ENCODE measurements at regions not wholly inside any gene's neighbourhood (a gene's known extent, or its start where the extent isn't known, plus 50 kb on each side); places are given as distances from the start of the nearest gene placed in this dataset.
A peak's percentile ranks its signal among the peaks of the same experiment; 100 is the strongest.
"Not testable (repeated sequence)": the region's sequence is repeated elsewhere in the genome, so short reads cannot be mapped to it uniquely, and the experiment has no call there.

- DNase-seq (ENCODE audit: low spot score) (no peak), FAIRE-seq (no peak)
These were observed 171.8 kb upstream of the PROK2 start for GRCh38 chr3:71956716-71957115.

- FAIRE-seq (no peak), DNase-seq (ENCODE audit: low spot score) (no peak)
These were observed 171.1 kb upstream of the PROK2 start for GRCh38 chr3:71956069-71956340.

- DNase-seq (ENCODE audit: low spot score): peak; percentile 24
- no peak for FAIRE-seq
These were observed 170.5 kb upstream of the PROK2 start for GRCh38 chr3:71955240-71956068.

- DNase-seq (ENCODE audit: low spot score) (no peak), FAIRE-seq (no peak)
These were observed 166.9 kb upstream of the PROK2 start for GRCh38 chr3:71951842-71952241.

- FAIRE-seq: no peak
- no peak for DNase-seq (ENCODE audit: low spot score)
These were observed 166.4 kb upstream of the PROK2 start for GRCh38 chr3:71951361-71951760.

- no peak for DNase-seq (ENCODE audit: low spot score)
- no peak for FAIRE-seq
These were observed 164.5 kb upstream of the PROK2 start for GRCh38 chr3:71949442-71949841.

- DNase-seq (ENCODE audit: low spot score): no peak
- FAIRE-seq: no peak
These were observed 159.6 kb upstream of the PROK2 start for GRCh38 chr3:71944482-71945065.

- FAIRE-seq (no peak), DNase-seq (ENCODE audit: low spot score) (no peak)
These were observed 157.7 kb upstream of the PROK2 start for GRCh38 chr3:71942432-71943187.

- FAIRE-seq: no peak
- no peak for DNase-seq (ENCODE audit: low spot score)
These were observed 155.5 kb upstream of the PROK2 start for GRCh38 chr3:71940486-71940885.

GRCh38 chr3:71938081-71938480 lies 153.1 kb upstream of the PROK2 start:
- not testable (repeated sequence) for DNase-seq (ENCODE audit: low spot score); FAIRE-seq

GRCh38 chr3:71936681-71937080 lies 151.7 kb upstream of the PROK2 start:
- DNase-seq (ENCODE audit: low spot score): no peak
- no peak for FAIRE-seq

- no peak for DNase-seq (ENCODE audit: low spot score)
- FAIRE-seq: no peak
These were observed 149.7 kb upstream of the PROK2 start for GRCh38 chr3:71934520-71935270.

GRCh38 chr3:71931922-71932321 lies 147.0 kb upstream of the PROK2 start:
- FAIRE-seq: no peak
- DNase-seq (ENCODE audit: low spot score): no peak

- FAIRE-seq (no peak), DNase-seq (ENCODE audit: low spot score) (no peak)
These were observed 145.4 kb upstream of the PROK2 start for GRCh38 chr3:71930056-71930991.

- FAIRE-seq: no peak
- DNase-seq (ENCODE audit: low spot score): no peak
These were observed 143.3 kb upstream of the PROK2 start for GRCh38 chr3:71928212-71928611.

- FAIRE-seq: no peak
- DNase-seq (ENCODE audit: low spot score): no peak
These were observed 142.6 kb upstream of the PROK2 start for GRCh38 chr3:71927505-71928066.

GRCh38 chr3:71926616-71927015 lies 141.7 kb upstream of the PROK2 start:
- FAIRE-seq (no peak), DNase-seq (ENCODE audit: low spot score) (no peak)

- DNase-seq (ENCODE audit: low spot score): no peak
- FAIRE-seq: no peak
These were observed 141.3 kb upstream of the PROK2 start for GRCh38 chr3:71926262-71926600.

GRCh38 chr3:71925511-71926261 lies 140.7 kb upstream of the PROK2 start:
- FAIRE-seq; DNase-seq (ENCODE audit: low spot score): not testable (repeated sequence)

- DNase-seq (ENCODE audit: low spot score) (no peak), FAIRE-seq (no peak)
These were observed 139.8 kb upstream of the PROK2 start for GRCh38 chr3:71924721-71925120.
